Pancreas (tissue), 10 donors: ENCODE measurements at regions not wholly inside any gene's neighbourhood (a gene's known extent, or its start where the extent isn't known, plus 50 kb on each side); places are given as distances from the start of the nearest gene placed in this dataset.
A peak's percentile ranks its signal among the peaks of the same experiment; 100 is the strongest.

Experiments
- ATAC-seq, 4 donors: fragments of 200-7000 bp; cut with Tn5 transposase; one replicate each; pipeline versions ENCODE4 v1.8.0 to v1.9.1; 2020; ENCODE audit warnings: mild to moderate bottlenecking in 4 of 4, moderate library complexity in 4 of 4
- DNase-seq, 6 donors: peaks; one replicate each; pipeline ENCODE4 v3.0.0-alpha.2; 2020
- FAIRE-seq: peaks from 2 replicates; lab custom pipeline; 2012; peaks lifted over from hg19 to GRCh38; lab: Jason Lieb, UNC
- H3K27ac ChIP-seq, 4 donors: fragments of 200-600 bp; sonication (generic); 1 replicate in 3 of 4; 2 replicates in 1 of 4; pipeline versions ENCODE4 v1.5.0 to v1.8.0; 2020
- H3K27me3 ChIP-seq, 4 donors: fragments of 200-600 bp; one replicate each; pipeline ENCODE4 v1.8.0; 2021
- H3K36me3 ChIP-seq, 3 donors: fragments of 200-600 bp; sonication (generic) in 1 of 3; one replicate each; pipeline versions ENCODE4 v1.5.0 to v1.8.0; 2020 to 2021
- H3K4me1 ChIP-seq, 3 donors: fragments of 200-600 bp; one replicate each; pipeline ENCODE4 v1.8.0; 2021
- H3K4me3 ChIP-seq, 4 donors: fragments of 200-600 bp; sonication (generic) in 2 of 4; one replicate each; pipeline versions ENCODE4 v1.5.0 to v1.8.0; 2020 to 2021
- H3K9me3 ChIP-seq, 4 donors: fragments of 200-600 bp; one replicate each; pipeline ENCODE4 v1.8.0; 2021
- WGBS, 2 donors: extraction: QIAGEN DNeasy Blood & Tissue Kit; methylation state at CpG; one replicate each; pipeline ENCODE4 v1.1.7; 2013; 5-methylcytosine and 5-hydroxymethylcytosine counted together
- intact Hi-C, 3 donors: fragments of 100-400 bp; cut with DNase I; formaldehyde crosslinking; loops; one replicate each; pipeline versions ENCODE4 v1.11.1 to v1.14.2; 2022
- TF ChIP-seq, protein P1 (sequence below), 4 donors: fragments of 200-600 bp; sonication (generic) in 3 of 4; IDR thresholded peaks; one replicate each; pipeline versions ENCODE4 v1.5.0 to v1.8.0; 2021; ENCODE audit warnings: antibody characterized with exemption in 4 of 4
- donor health status: healthy with polysubstance abuse.
- donor health status: DM: no; HTN: no; CAD: no; lungs with moderate emphysema.
- donor health status: DM: no; HTN: no; CAD: no.
- donor health status: control.
- donor health status: control.
- donor health status: Bipolar disorder and iron deficiency.
- donor health status: DM: yes; HTN: yes; CAD: no.
- donor health status: DM: no; HTN: no; CAD: no.
- donor health status: DM: no; HTN: no; CAD: no.
- donor health status: DM: yes; HTN: yes; CAD: no.

DNA sequence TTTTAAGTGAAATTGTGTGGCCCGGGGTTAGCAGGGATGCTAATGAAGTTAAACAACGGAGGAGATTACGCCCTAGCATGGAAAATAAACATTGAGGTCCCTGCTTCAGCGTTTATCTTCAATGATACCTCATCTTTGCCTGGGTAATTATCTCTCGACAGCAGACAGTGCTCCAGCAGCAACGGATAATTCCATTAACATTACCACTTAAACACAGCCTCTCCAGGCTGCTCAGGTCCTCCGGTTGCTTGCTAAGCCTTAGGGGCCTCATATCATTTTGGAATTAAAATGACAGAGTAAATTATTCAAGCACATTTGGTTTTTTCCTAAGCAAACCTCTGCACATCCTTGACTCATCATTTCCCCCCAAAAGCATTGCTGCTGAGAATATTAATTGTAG lies 281.5 kb upstream of the KLF3 start:
- ATAC-seq (peak in 1 of 4 donors; percentile 19), FAIRE-seq (no peak), DNase-seq (no peak)
- H3K4me1 ChIP-seq, result peaks cover 18 to 29% (median 28%) of the 10 kb centered on the region in 3 donors
- intact Hi-C loops, result loop anchor here in 2 of 3 donors (10.0 kb wide), 3 partner anchors 58 to 292 kb away; partner anchors contain the start of gene KLF3 (in 1 of the 2)
- H3K4me3 ChIP-seq, result no peak overlapping the region
- H3K9me3 ChIP-seq, result no peaks in the 10 kb centered on the region
- TF ChIP-seq, protein P1, sequence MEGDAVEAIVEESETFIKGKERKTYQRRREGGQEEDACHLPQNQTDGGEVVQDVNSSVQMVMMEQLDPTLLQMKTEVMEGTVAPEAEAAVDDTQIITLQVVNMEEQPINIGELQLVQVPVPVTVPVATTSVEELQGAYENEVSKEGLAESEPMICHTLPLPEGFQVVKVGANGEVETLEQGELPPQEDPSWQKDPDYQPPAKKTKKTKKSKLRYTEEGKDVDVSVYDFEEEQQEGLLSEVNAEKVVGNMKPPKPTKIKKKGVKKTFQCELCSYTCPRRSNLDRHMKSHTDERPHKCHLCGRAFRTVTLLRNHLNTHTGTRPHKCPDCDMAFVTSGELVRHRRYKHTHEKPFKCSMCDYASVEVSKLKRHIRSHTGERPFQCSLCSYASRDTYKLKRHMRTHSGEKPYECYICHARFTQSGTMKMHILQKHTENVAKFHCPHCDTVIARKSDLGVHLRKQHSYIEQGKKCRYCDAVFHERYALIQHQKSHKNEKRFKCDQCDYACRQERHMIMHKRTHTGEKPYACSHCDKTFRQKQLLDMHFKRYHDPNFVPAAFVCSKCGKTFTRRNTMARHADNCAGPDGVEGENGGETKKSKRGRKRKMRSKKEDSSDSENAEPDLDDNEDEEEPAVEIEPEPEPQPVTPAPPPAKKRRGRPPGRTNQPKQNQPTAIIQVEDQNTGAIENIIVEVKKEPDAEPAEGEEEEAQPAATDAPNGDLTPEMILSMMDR (IDR thresholded peaks at IDR 0.05), result no peak
- no peak overlapping the region for H3K27ac ChIP-seq
- 63 to 67% methylated on average over 7 of the region's 7 CpGs for WGBS, 2 donors
- H3K27me3 ChIP-seq, result no peaks in the 10 kb centered on the region
- H3K36me3 ChIP-seq, result no peaks in the 10 kb centered on the region

DNA sequence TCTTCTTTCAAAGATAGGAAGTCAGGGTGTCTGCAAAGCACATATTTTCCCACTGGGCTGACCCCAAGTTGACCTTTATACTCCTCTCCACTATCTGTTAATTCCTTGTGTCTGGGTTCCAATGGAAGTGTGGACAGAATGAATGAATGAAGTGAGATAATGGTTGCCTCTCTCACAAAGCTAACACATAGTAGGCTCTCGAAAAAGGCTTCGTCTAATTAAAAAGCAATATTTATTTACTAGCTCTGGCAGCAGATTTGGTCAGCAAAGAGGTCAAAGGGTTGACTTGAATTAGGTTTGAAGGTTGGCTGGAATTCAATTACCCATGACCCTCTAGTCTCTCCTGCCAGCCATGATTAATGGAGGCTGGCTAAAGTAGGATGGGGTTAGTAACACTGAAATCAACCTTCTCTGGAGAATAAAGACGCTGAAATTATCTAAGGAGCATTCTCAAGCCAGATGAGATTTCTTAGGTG lies 280.3 kb upstream of the KLF3 start:
- H3K27ac ChIP-seq, result no peak overlapping the region
- H3K27me3 ChIP-seq, result no peaks in the 10 kb centered on the region
- TF ChIP-seq, protein P1 (IDR thresholded peaks at IDR 0.05), result no peak
- H3K4me3 ChIP-seq, result no peak overlapping the region
- intact Hi-C loops, result loop anchor here in 2 of 3 donors (10.0 kb wide), 3 partner anchors 59 to 291 kb away; partner anchors contain the start of gene KLF3 (in 1 of the 2)
- H3K36me3 ChIP-seq, result no peaks in the 10 kb centered on the region
- FAIRE-seq, result no peak
- H3K9me3 ChIP-seq, result no peaks in the 10 kb centered on the region
- DNase-seq, result no peak
- no peak for ATAC-seq
- peaks cover 18 to 33% (median 32%) of the 10 kb centered on the region in 3 donors for H3K4me1 ChIP-seq
- WGBS, 2 donors, result 38 to 50% methylated on average over 3 of the region's 3 CpGs

- peak in 2 of 6 donors; percentile 15 to 32 for DNase-seq
- 27 to 35% methylated on average over 6 of the region's 6 CpGs for WGBS, 2 donors
- Histone ChIP-seq H3K27me3 (no peaks in the 10 kb centered on the region), H3K36me3 (no peaks in the 10 kb centered on the region), H3K27ac (peak overlapping the region; percentile 14 to 75 (median 58)), H3K9me3 (no peaks in the 10 kb centered on the region), H3K4me1 (peaks cover 18 to 33% (median 32%) of the 10 kb centered on the region in 3 donors), H3K4me3 (no peak overlapping the region)
- FAIRE-seq, result no peak
- ATAC-seq, result peak; percentile 72 to 81 (median 73)
- intact Hi-C loops, result loop anchor here in 2 of 3 donors (10.0 kb wide), 3 partner anchors 61 to 289 kb away; partner anchors contain the start of gene KLF3 (in 1 of the 2)
- TF ChIP-seq, protein P1 (IDR thresholded peaks at IDR 0.05), result no peak
Observed at GRCh38 chr4:38385093-38386004, 278.6 kb upstream of the KLF3 start.

GRCh38 chr4:38386005-38386551 lies 277.9 kb upstream of the KLF3 start:
- ATAC-seq (no peak), FAIRE-seq (no peak), DNase-seq (no peak)
- 8 to 9% methylated on average over 2 of the region's 2 CpGs for WGBS, 2 donors
- Histone ChIP-seq H3K27ac (peak overlapping the region in 3 of 4 donors; percentile 18 to 73 (median 59)), H3K36me3 (no peaks in the 10 kb centered on the region), H3K9me3 (no peaks in the 10 kb centered on the region), H3K27me3 (no peaks in the 10 kb centered on the region), H3K4me1 (peaks cover 18 to 33% (median 32%) of the 10 kb centered on the region in 3 donors), H3K4me3 (no peak overlapping the region)
- TF ChIP-seq, protein P1 (IDR thresholded peaks at IDR 0.05), result no peak
- intact Hi-C loops, result loop anchor here in 2 of 3 donors (10.0 kb wide), 3 partner anchors 61 to 289 kb away; partner anchors contain the start of gene KLF3 (in 1 of the 2)
